Transverse colon (tissue), 4 donors: ENCODE measurements at regions not wholly inside any gene's neighbourhood (a gene's known extent, or its start where the extent isn't known, plus 50 kb on each side); places are given as distances from the start of the nearest gene placed in this dataset.

Experiments used
- DNase-seq: peaks from one replicate; pipeline ENCODE4 v3.0.0-alpha.2; 2019
- H3K27ac ChIP-seq, 4 donors: fragments of 200-600 bp; sonication (generic); 2 replicates each; pipeline ENCODE4 v1.5.1; 2016 to 2018; ENCODE audit warnings: inconsistent platforms in 4 of 4
- H3K27me3 ChIP-seq: fragments of 200-600 bp; sonication (generic); 2 replicates; pipeline ENCODE4 v1.5.1; 2017; ENCODE audit warnings: inconsistent platforms
- H3K36me3 ChIP-seq, 4 donors: fragments of 200-600 bp; sonication (generic); 2 replicates each; pipeline ENCODE4 v1.5.1; 2017 to 2019; ENCODE audit warnings: inconsistent platforms in 4 of 4
- H3K4me1 ChIP-seq, 4 donors: fragments of 200-600 bp; sonication (generic); 2 replicates each; pipeline ENCODE4 v1.5.1; 2017 to 2020; ENCODE audit warnings: inconsistent platforms in 4 of 4
- H3K4me3 ChIP-seq, 4 donors: fragments of 200-600 bp; sonication (generic); 1 replicate in 1 of 4; 2 replicates in 3 of 4; pipeline versions ENCODE4 v1.5.1 to v1.6.1; 2017 to 2019; ENCODE audit warnings: inconsistent platforms in 4 of 4
- H3K9me3 ChIP-seq, 2 donors: fragments of 200-600 bp; sonication (generic); 2 replicates each; pipeline ENCODE4 v1.5.1; 2017 to 2019; ENCODE audit warnings: inconsistent platforms in 2 of 2
- EP300 ChIP-seq: sonication (generic); formaldehyde crosslinking; IDR thresholded peaks from one replicate; pipeline ENCODE4 v1.6.1; 2017; ENCODE audit warnings: antibody characterized with exemption, low read depth
- POLR2A ChIP-seq: fragments of 450-650 bp; IDR thresholded peaks from one replicate; pipeline ENCODE4 v1.6.1; 2016; ENCODE audit warnings: antibody characterized with exemption, mild to moderate bottlenecking, moderate library complexity
- POLR2AphosphoS5 ChIP-seq, 3 donors: sonication (generic); formaldehyde crosslinking; IDR thresholded peaks; one replicate each; pipeline ENCODE4 v1.6.1; 2016; ENCODE audit warnings: antibody characterized with exemption in 3 of 3
- WGBS, 2 donors: methylation state at CpG; one replicate each; pipeline ENCODE4 v1.1.5; 2018; ENCODE audit warnings: low coverage in 1 of 2; 5-methylcytosine and 5-hydroxymethylcytosine counted together
- in situ Hi-C, 4 donors: fragments of 200-750 bp; cut with MboI; loops; one replicate each; pipeline versions ENCODE4 v1.15.0 to v1.15.1; 2017; ENCODE audit warnings: low sequenced_read_pairs in 3 of 4, low pct_ligation_motif_present in 1 of 4, low pct_unique_long_range_greater_than_20kb in 1 of 4
- intact Hi-C: fragments of 100-400 bp; cut with DNase I; formaldehyde crosslinking; loops from one replicate; pipeline ENCODE4 v1.15.1; 2023; ENCODE audit warnings: low total_unique reads
- TF ChIP-seq, protein P1 (sequence below), 5 experiments: fragments of 200-600 bp in 3 of 5; fragments of 450-650 bp in 2 of 5; sonication (generic) in 3 of 5; IDR thresholded peaks; 1 replicate in 2 of 5; 2 replicates in 3 of 5; pipeline ENCODE4 v1.5.1; 2016 to 2017; ENCODE audit warnings: antibody characterized with exemption in 5 of 5, inconsistent platforms in 3 of 5, mild to moderate bottlenecking in 2 of 5, moderate library complexity in 1 of 5

GRCh38 chr2:198371329-198371728 lies 566.9 kb downstream of the PLCL1 start:
- DNase-seq: no peak
- WGBS, 2 donors: 82 to 91% methylated on average over 1 of the region's 1 CpG
- TF ChIP-seq, protein P1, sequence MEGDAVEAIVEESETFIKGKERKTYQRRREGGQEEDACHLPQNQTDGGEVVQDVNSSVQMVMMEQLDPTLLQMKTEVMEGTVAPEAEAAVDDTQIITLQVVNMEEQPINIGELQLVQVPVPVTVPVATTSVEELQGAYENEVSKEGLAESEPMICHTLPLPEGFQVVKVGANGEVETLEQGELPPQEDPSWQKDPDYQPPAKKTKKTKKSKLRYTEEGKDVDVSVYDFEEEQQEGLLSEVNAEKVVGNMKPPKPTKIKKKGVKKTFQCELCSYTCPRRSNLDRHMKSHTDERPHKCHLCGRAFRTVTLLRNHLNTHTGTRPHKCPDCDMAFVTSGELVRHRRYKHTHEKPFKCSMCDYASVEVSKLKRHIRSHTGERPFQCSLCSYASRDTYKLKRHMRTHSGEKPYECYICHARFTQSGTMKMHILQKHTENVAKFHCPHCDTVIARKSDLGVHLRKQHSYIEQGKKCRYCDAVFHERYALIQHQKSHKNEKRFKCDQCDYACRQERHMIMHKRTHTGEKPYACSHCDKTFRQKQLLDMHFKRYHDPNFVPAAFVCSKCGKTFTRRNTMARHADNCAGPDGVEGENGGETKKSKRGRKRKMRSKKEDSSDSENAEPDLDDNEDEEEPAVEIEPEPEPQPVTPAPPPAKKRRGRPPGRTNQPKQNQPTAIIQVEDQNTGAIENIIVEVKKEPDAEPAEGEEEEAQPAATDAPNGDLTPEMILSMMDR (IDR thresholded peaks at IDR 0.05): no peak
- no peak for TF ChIP-seq POLR2AphosphoS5 (IDR thresholded peaks at IDR 0.05)
- no peak for TF ChIP-seq POLR2A
- no peak for TF ChIP-seq EP300
- Histone ChIP-seq H3K36me3 (no peaks in the 10 kb centered on the region), H3K27ac (no peak overlapping the region), H3K9me3 (no peaks in the 10 kb centered on the region), H3K4me1 (peaks cover 0 to 10% (median 1%) of the 10 kb centered on the region in 4 donors), H3K4me3 (no peak overlapping the region), H3K27me3 (no peaks in the 10 kb centered on the region)
- in situ Hi-C loops (no loop called here), intact Hi-C loops (no loop called here)

- H3K4me1 ChIP-seq: no peaks in the 10 kb centered on the region
- no peak overlapping the region for H3K4me3 ChIP-seq
- no peak overlapping the region for H3K27ac ChIP-seq
- DNase-seq: no peak
- no peaks in the 10 kb centered on the region for H3K36me3 ChIP-seq
- in situ Hi-C loops (no loop called here), intact Hi-C loops (no loop called here)
- 58 to 71% methylated on average over 2 of the region's 2 CpGs for WGBS, 2 donors
- TF ChIP-seq, protein P1 (IDR thresholded peaks at IDR 0.05): no peak
- no peak for TF ChIP-seq POLR2AphosphoS5 (IDR thresholded peaks at IDR 0.05)
- H3K27me3 ChIP-seq: no peaks in the 10 kb centered on the region
- no peaks in the 10 kb centered on the region for H3K9me3 ChIP-seq
Measured at GRCh38 chr2:198368089-198368488, 563.7 kb downstream of the PLCL1 start.

DNA sequence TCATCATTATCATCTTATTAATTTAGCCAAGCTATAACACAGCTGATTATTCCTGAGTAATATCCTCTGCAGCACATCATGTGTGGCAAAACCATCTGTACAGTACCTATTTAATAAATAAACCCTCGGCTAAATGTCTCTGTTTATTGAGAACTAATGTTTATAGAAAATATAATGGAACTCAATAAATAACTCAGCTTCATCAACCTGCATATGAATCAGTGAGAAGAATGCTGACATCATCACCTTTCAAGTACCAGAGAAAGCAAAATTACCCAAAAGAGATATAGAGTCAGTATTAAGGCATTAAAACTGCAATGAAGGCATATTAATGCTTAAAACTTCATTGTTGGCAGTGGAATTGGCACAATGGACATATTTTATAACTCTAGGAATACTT lies 558.3 kb downstream of the PLCL1 start:
- H3K4me3 ChIP-seq: no peak overlapping the region
- 35 to 55% methylated on average over 1 of the region's 1 CpG for WGBS, 2 donors
- H3K4me1 ChIP-seq: no peaks in the 10 kb centered on the region
- H3K27ac ChIP-seq: no peak overlapping the region
- DNase-seq: no peak
- H3K27me3 ChIP-seq: no peaks in the 10 kb centered on the region
- H3K36me3 ChIP-seq: no peaks in the 10 kb centered on the region
- TF ChIP-seq POLR2A (no peak), EP300 (no peak), POLR2AphosphoS5 (IDR thresholded peaks at IDR 0.05) (no peak)
- TF ChIP-seq, protein P1 (IDR thresholded peaks at IDR 0.05): no peak
- intact Hi-C loops: no loop called here
- in situ Hi-C loops: no loop called here
- no peaks in the 10 kb centered on the region for H3K9me3 ChIP-seq

GRCh38 chr2:198359308-198359707 lies 554.9 kb downstream of the PLCL1 start:
- Histone ChIP-seq H3K4me3 (no peak overlapping the region), H3K9me3 (no peaks in the 10 kb centered on the region), H3K27ac (no peak overlapping the region), H3K4me1 (no peaks in the 10 kb centered on the region), H3K36me3 (no peaks in the 10 kb centered on the region), H3K27me3 (no peaks in the 10 kb centered on the region)
- TF ChIP-seq POLR2A: no peak
- no peak for TF ChIP-seq EP300
- no peak for TF ChIP-seq POLR2AphosphoS5 (IDR thresholded peaks at IDR 0.05)
- TF ChIP-seq, protein P1 (IDR thresholded peaks at IDR 0.05): no peak
- intact Hi-C loops (no loop called here), in situ Hi-C loops (no loop called here)
- no peak for DNase-seq
- WGBS, 2 donors: 81 to 91% methylated on average over 5 of the region's 5 CpGs
